Upper lobe of left lung (tissue), 4 donors: ENCODE measurements at regions not wholly inside any gene's neighbourhood (a gene's known extent, or its start where the extent isn't known, plus 50 kb on each side); places are given as distances from the start of the nearest gene placed in this dataset.

Experiments
- CTCF ChIP-seq, 6 experiments: fragments of 450-650 bp in 4 of 6; fragments of 200-600 bp in 2 of 6; sonication (generic) in 2 of 6; IDR thresholded peaks; one replicate each; pipeline ENCODE4 v1.5.1; 2016 to 2019; ENCODE audit warnings: antibody characterized with exemption in 6 of 6
- POLR2A ChIP-seq, 4 donors: fragments of 450-650 bp; IDR thresholded peaks; one replicate each; pipeline ENCODE4 v1.5.1; 2016 to 2017; ENCODE audit warnings: antibody characterized with exemption in 4 of 4, mild to moderate bottlenecking in 2 of 4
- POLR2AphosphoS5 ChIP-seq, 2 donors: sonication (generic); formaldehyde crosslinking; IDR thresholded peaks; one replicate each; pipeline ENCODE4 v1.5.1; 2017; ENCODE audit warnings: antibody characterized with exemption in 2 of 2

GRCh38 chr12:125406131-125406530, 340.9 kb downstream of the AACS start:
- TF ChIP-seq CTCF (IDR thresholded peaks at IDR 0.05) (no peak), POLR2A (IDR thresholded peaks at IDR 0.05) (no peak), POLR2AphosphoS5 (IDR thresholded peaks at IDR 0.05) (no peak)
